ENCODE measurements at regions not wholly inside any gene's neighbourhood (a gene's known extent, or its start where the extent isn't known, plus 50 kb on each side); places are given as distances from the start of the nearest gene placed in this dataset.

GRCh38 chr2:13876491-13877037 is 756.0 kb upstream of the LRATD1 start:
- WGBS (ENCODE audit: extremely low coverage, insufficient read length, low lambda C conversion rate): no CpG with 5 or more reads among the region's 10 CpGs

More at GRCh38 chr2:13876491-13877037, 756.0 kb upstream of the LRATD1 start:
- Histone ChIP-seq H3K79me1 (ENCODE audit: insufficient read depth, low read depth, low read length, poor library complexity, severe bottlenecking) (no peaks in the 10 kb centered on the region), H3K9me3 (ENCODE audit: control insufficient read depth, low read depth, low read length) (no peaks in the 10 kb centered on the region), H4K8ac (replicated peaks; ENCODE audit: insufficient read length, low read depth, low read length) (no peak overlapping the region), H3K4ac (ENCODE audit: low read depth, low read length) (no peak overlapping the region), H2BK15ac (ENCODE audit: low read depth, low read length) (no peak overlapping the region), H3K4me2 (ENCODE audit: insufficient read depth, insufficient read length, low read length) (no peak overlapping the region), H2BK120ac (ENCODE audit: low read depth, low read length, poor library complexity, severe bottlenecking) (no peak overlapping the region), H3T11ph (ENCODE audit: low read length) (no peak overlapping the region), H3K14ac (ENCODE audit: insufficient read depth, low read length) (no peak overlapping the region), H4K20me1 (ENCODE audit: control insufficient read depth, insufficient read depth, insufficient read length) (no peaks in the 10 kb centered on the region), H2AK5ac (ENCODE audit: insufficient read length, low read length) (no peak overlapping the region), H3K9ac (ENCODE audit: extremely low read depth, insufficient read length, low read length) (no peak overlapping the region), H3K23me2 (ENCODE audit: insufficient read length, low read depth, low read length, poor library complexity, severe bottlenecking) (no peaks in the 10 kb centered on the region), H3K18ac (ENCODE audit: insufficient read length, low read depth, low read length) (no peak overlapping the region), H3K27me3 (ENCODE audit: insufficient read depth, low read length) (no peaks in the 10 kb centered on the region), H2BK20ac (ENCODE audit: low read depth, low read length, poor library complexity, severe bottlenecking) (no peak overlapping the region), H2BK5ac (ENCODE audit: insufficient read length, low read length) (no peak overlapping the region), H3K23ac (ENCODE audit: insufficient read length, low read depth, low read length) (no peak overlapping the region), H3K79me2 (ENCODE audit: insufficient read depth, low read length) (no peaks in the 10 kb centered on the region), H4K91ac (ENCODE audit: insufficient read length, low read depth, low read length) (no peak overlapping the region), H3K27ac (ENCODE audit: insufficient read length, low read depth, low read length) (no peak overlapping the region), H3K4me1 (ENCODE audit: insufficient read depth, low read length) (no peaks in the 10 kb centered on the region), H3K56ac (ENCODE audit: insufficient read length, low read depth, low read length) (no peak overlapping the region), H4K5ac (ENCODE audit: insufficient read length, low read depth, low read length) (no peak overlapping the region), H2BK12ac (ENCODE audit: insufficient read length, low read depth, low read length) (no peak overlapping the region), H2AFZ (ENCODE audit: low read length) (no peak overlapping the region)
- no peaks in the 10 kb centered on the region for H3K9me3 Mint-ChIP-seq
- no peaks in the 10 kb centered on the region for H3K36me3 Mint-ChIP-seq (ENCODE audit: insufficient read depth in 1 of 3, low read depth in 3 of 3)
- no peak overlapping the region for H3K27ac Mint-ChIP-seq
- H3K4me3 Mint-ChIP-seq: no peak overlapping the region
- TF ChIP-seq CTCF (conservative IDR thresholded peaks at IDR 0.05): no peak
- no peak for DNase-seq
- no peaks in the 10 kb centered on the region for H3K4me1 Mint-ChIP-seq
- no peaks in the 10 kb centered on the region; the same call in 1 of the 2 replicates for H3K27me3 Mint-ChIP-seq (ENCODE audit: low read depth)
